ENCODE measurements at regions not wholly inside any gene's neighbourhood (a gene's known extent, or its start where the extent isn't known, plus 50 kb on each side); places are given as distances from the start of the nearest gene placed in this dataset.
"Not testable (repeated sequence)": the region's sequence is repeated elsewhere in the genome, so short reads cannot be mapped to it uniquely, and the experiment has no call there.

DNA sequence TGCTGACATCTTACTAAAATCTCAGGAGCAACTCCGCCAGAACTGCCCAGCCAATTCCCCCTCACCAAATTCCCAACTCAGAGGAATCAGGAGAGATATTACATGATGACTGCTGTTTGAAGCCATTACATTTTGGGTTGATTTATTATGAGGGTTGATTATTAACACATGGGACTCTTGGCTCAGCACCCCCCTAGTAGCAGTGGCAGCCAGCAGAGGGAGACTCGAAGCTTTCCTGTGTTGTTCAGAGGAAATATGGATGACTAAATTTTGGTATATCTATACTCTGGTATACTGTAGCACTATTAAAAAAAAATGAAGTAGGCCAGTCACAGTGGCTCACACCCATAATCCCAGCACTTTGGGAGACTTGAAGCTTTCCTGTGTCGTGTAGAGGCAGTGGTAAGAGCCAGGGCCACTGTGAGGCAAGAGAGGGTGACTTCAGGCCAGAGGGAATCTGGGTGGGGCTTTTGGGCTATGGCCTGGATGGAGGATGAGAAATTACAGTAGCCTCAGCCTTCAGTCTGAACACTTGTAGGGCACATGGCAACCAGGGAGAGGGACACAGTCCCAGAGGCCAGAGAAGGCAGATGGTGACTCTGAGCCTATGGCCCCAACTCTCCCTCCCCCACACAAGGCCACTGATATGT lies 111.4 kb downstream of the LHX2 start:
- TF ChIP-seq POLR2A (IDR thresholded peaks at IDR 0.05), result no peak
- TF ChIP-seq, protein P1, sequence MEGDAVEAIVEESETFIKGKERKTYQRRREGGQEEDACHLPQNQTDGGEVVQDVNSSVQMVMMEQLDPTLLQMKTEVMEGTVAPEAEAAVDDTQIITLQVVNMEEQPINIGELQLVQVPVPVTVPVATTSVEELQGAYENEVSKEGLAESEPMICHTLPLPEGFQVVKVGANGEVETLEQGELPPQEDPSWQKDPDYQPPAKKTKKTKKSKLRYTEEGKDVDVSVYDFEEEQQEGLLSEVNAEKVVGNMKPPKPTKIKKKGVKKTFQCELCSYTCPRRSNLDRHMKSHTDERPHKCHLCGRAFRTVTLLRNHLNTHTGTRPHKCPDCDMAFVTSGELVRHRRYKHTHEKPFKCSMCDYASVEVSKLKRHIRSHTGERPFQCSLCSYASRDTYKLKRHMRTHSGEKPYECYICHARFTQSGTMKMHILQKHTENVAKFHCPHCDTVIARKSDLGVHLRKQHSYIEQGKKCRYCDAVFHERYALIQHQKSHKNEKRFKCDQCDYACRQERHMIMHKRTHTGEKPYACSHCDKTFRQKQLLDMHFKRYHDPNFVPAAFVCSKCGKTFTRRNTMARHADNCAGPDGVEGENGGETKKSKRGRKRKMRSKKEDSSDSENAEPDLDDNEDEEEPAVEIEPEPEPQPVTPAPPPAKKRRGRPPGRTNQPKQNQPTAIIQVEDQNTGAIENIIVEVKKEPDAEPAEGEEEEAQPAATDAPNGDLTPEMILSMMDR (IDR thresholded peaks at IDR 0.05), result no peak
- 41 to 58% methylated on average over 3 of the region's 3 CpGs for WGBS, 2 donors
- no peak for DNase-seq (ENCODE audit: low spot score in 2 of 2)
- intact Hi-C loops (cut with DNase I; ENCODE audit: low total_unique reads), result no loop called here
- no peak overlapping the region for H3K4me3 ChIP-seq (ENCODE audit: low read depth, poor library complexity, severe bottlenecking)

DNA sequence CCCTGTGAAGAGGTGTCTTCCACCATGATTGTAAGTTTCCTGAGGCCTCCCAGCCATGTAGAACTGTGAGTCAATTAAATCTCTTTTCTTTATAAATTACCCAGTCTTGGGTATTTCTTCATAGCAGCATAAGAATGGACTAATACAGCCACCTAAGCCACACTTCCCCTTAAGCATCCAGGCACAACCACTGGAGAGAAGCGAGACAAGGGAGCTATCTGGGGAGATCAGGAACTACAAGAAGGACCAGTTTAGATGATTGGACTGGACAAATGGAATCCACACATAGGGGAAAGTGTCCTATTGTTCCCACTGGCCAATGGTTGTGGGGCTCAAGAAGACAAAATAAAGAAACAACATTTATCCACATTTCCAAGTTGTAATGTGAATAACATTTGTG lies 112.1 kb downstream of the LHX2 start:
- WGBS, 2 donors, result 57 to 81% methylated on average over 1 of the region's 1 CpG
- H3K4me3 ChIP-seq (ENCODE audit: low read depth, poor library complexity, severe bottlenecking); intact Hi-C loops (cut with DNase I; ENCODE audit: low total_unique reads); DNase-seq (ENCODE audit: low spot score in 2 of 2): not testable (repeated sequence)

DNA sequence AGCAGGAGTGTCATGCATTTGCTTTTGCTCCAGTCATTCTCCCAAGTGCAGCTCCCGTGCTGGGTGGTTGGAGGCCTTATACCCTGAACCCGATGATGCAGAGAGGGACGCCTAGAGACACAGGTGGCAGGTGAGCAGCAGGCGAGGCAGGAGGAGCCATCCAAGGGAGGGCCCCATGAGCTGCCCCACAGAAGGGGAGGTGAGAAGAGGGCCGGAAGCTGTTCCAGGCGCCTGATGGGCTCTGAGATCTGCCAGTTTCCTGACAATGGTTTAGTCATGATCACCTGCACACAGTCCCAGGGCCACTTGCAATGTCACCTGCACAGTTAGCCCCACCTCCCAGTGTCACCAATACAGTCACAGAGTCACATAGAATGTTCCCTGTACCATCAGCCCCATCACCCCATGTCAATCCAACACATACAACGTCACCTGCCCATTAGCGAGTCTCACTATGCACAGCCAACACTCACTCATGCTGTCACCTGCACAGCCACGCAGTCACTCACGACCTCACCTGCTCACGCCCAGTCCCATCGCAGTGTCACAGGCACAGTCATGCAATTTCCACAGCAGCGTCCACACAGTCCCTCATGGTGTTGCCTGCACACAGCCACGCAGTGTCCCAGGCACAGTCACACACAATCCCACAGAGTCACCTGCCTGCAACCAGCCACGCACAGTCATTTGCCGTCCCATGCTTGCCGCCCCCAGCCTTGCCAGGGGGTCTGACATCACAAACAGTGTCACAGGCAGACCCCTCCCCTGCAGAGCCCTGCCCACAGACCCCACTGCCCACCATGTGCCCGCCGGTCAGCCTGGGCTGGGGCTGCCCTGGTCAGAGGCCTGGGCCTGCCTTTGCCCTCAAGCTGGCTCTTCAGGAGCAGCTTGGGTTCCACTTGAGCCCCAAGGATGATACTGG lies 113.4 kb downstream of the LHX2 start:
- intact Hi-C loops (cut with DNase I; ENCODE audit: low total_unique reads), result no loop called here
- no peak for TF ChIP-seq POLR2A (IDR thresholded peaks at IDR 0.05)
- TF ChIP-seq, protein P1 (IDR thresholded peaks at IDR 0.05), result no peak
- H3K4me3 ChIP-seq (ENCODE audit: low read depth, poor library complexity, severe bottlenecking), result no peak overlapping the region
- WGBS, 2 donors, result 75 to 81% methylated on average over 18 to 19 of the region's 19 CpGs
- DNase-seq (ENCODE audit: low spot score in 2 of 2), result no peak

DNA sequence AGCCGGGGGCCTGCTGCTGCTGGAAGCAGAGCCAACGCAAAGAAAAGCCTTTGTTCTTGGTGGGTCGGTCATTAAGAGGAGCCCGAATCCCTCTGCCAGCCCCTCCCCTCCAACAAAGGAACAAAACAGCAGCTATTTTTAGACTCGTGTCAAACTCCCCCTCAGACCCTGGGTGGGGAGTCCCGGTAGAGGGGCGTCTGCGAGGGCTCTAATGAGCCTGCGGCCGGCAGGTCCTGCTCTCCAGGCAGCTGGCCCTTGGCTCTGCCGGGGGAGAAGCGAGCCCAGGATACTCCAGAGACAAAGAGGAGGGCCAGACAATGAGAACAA lies 114.0 kb downstream of the LHX2 start:
- 41 to 43% methylated on average over 11 to 12 of the region's 12 CpGs for WGBS, 2 donors
- DNase-seq (ENCODE audit: low spot score in 2 of 2), result no peak
- intact Hi-C loops (cut with DNase I; ENCODE audit: low total_unique reads), result no loop called here

DNA sequence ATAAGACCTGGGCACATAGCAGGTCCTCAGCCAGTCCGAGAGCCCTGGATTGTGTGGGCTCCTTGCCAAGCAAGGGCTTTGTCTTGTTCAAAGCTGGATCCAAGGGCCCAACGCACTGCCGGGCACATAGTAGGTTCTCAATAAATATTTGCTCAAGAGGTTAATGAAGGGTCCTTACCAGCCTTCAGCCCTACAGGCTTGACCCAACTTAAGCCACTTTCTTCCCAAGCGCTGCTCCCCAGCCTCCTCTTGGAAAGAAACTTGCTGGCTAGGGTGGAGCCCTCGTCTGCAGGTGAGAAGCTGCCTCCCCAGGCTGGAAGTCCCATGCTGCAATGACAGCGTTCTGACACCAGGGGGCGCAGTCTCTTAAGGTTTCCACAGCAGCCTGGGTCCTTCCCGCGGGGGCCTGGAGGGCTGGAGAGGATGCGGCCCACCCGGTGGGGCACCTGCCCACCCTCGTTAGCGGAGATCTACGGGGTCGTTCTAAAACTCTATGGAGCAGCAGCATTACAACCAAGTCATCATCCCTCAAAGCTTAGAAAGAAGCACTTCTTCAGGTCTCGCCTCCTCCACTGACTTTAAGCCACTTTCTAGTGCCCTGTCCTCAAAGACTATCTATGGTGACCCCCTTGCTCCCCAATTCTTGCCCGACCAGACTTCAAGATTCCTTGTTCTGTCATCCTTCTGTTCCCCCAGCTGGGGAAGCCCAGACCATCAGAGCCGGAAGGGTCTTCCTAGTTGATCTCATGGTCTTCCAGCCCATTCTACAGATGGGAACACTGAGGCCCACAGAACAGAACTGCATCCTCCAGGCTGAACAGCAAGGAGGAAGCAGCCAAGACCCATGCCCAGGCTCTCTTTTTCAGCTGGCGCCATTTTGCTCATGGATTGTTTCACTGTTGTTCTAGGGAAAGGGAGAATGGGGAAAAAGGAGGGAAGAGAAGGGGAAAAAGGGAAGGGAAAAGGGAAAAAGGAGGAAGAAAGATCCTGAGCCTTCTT lies 115.4 kb downstream of the LHX2 start:
- 29 to 30% methylated on average over 19 of the region's 19 CpGs for WGBS, 2 donors
- TF ChIP-seq POLR2A (IDR thresholded peaks at IDR 0.05), result no peak
- TF ChIP-seq, protein P1 (IDR thresholded peaks at IDR 0.05), result peak in 1 of 3 donors; percentile 74
- intact Hi-C loops (cut with DNase I; ENCODE audit: low total_unique reads), result no loop called here
- no peak overlapping the region for H3K4me3 ChIP-seq (ENCODE audit: low read depth, poor library complexity, severe bottlenecking)
- peak; percentile 45 to 93 for DNase-seq (ENCODE audit: low spot score in 2 of 2)

More for the DNA sequence above, 114.0 kb downstream of the LHX2 start:
- H3K4me3 ChIP-seq (ENCODE audit: low read depth, poor library complexity, severe bottlenecking), result no peak overlapping the region
- TF ChIP-seq, protein P1 (IDR thresholded peaks at IDR 0.05), result no peak
- TF ChIP-seq POLR2A (IDR thresholded peaks at IDR 0.05), result no peak
